ENCODE measurements at regions not wholly inside any gene's neighbourhood (a gene's known extent, or its start where the extent isn't known, plus 50 kb on each side); places are given as distances from the start of the nearest gene placed in this dataset.

GRCh38 chr18:8997634-8998033, 104.9 kb upstream of the NDUFV2 start:
- intact Hi-C loops (cut with micrococcal nuclease; ENCODE audit: unreplicated experiment) = no loop called here
- H3K79me2 ChIP-seq (ENCODE audit: insufficient read depth, low read depth, low read length) = no peaks in the 10 kb centered on the region
- no peak overlapping the region for H2AFZ ChIP-seq (ENCODE audit: low read length)
- POLR2A ChIA-PET = interaction anchor here (1.6 kb wide), 2 partner anchors 9 to 15 kb away, joined by 3 to 6 read pairs; no protein-coding TSS in a partner anchor
- H3K36me3 ChIP-seq (ENCODE audit: insufficient read depth, low read length) = no peaks in the 10 kb centered on the region; the same call in 1 of the 2 replicates
- H3K4me3 ChIP-seq (ENCODE audit: low read depth, low read length, poor library complexity, severe bottlenecking) = no peak overlapping the region
- H4K20me1 ChIP-seq (ENCODE audit: insufficient read depth, low read length) = no peaks in the 10 kb centered on the region
- H3K9me3 ChIP-seq (ENCODE audit: low read length) = peaks cover 6% of the 10 kb centered on the region; the same call in 1 of the 2 replicates
- H3K27ac ChIP-seq (ENCODE audit: low read depth, low read length, poor library complexity, severe bottlenecking) = no peak overlapping the region
- TF ChIP-seq CTCF (conservative IDR thresholded peaks at IDR 0.05; ENCODE audit: low read length) (no peak), EZH2phosphoT487 (IDR thresholded peaks at IDR 0.05; ENCODE audit: borderline replicate concordance, low read depth, low read length) (no peak)
- no TSS peak for BruUV-seq (replicated peaks)
- H3K4me1 ChIP-seq (ENCODE audit: insufficient read depth, low read length, poor library complexity, severe bottlenecking) = no peaks in the 10 kb centered on the region
- CTCF ChIA-PET (ENCODE audit: unreplicated experiment) = no interaction called here
- DNase-seq (ENCODE audit: low spot score) = no peak
- no peaks in the 10 kb centered on the region for H3K9me2 ChIP-seq (ENCODE audit: insufficient read depth, low read length)
- no peak overlapping the region for H3K4me2 ChIP-seq (ENCODE audit: low read length)

DNA sequence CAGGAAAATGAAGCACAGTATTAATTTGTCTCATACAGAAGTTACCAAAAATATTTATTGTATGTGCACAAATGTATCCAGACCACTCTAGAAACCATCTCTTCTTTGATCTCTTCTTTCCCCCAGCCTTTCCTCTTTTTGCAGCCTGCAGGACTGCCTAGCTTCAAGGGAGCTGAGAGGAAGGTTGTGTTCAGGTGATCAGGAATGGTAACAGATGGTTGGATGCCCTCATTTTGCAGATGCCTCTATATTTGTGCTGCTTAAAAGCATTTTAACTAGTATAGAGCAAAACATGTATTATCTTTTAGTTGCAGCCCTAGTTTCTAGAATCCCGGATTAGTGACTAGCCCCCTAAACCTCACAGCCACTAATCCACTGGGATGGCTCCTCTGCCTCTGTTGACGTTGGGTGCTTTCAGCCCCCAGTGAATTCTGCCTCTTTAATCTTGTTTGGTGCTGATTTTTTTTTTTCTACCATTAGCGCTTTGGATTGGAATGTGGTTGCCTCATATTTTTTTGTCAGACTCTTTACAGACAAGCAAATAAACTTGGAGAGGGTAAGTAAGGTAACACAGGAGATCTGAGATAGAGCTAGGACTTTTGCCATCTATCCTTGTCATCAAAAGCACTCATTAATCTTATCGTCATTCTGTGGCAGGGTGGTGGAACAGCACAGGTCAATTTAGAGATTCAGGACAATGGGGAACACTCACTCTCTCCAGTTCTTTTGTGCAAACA, 103.8 kb upstream of the NDUFV2 start:
- Histone ChIP-seq H3K27ac (ENCODE audit: low read depth, low read length, poor library complexity, severe bottlenecking) (no peak overlapping the region), H3K4me1 (ENCODE audit: insufficient read depth, low read length, poor library complexity, severe bottlenecking) (no peaks in the 10 kb centered on the region), H4K20me1 (ENCODE audit: insufficient read depth, low read length) (no peaks in the 10 kb centered on the region), H3K4me2 (ENCODE audit: low read length) (no peak overlapping the region), H2AFZ (ENCODE audit: low read length) (no peak overlapping the region), H3K9me2 (ENCODE audit: insufficient read depth, low read length) (no peaks in the 10 kb centered on the region), H3K9me3 (ENCODE audit: low read length) (peaks cover 16% of the 10 kb centered on the region; the same call in 1 of the 2 replicates), H3K79me2 (ENCODE audit: insufficient read depth, low read depth, low read length) (no peaks in the 10 kb centered on the region), H3K36me3 (ENCODE audit: insufficient read depth, low read length) (no peaks in the 10 kb centered on the region; the same call in 1 of the 2 replicates), H3K4me3 (ENCODE audit: low read depth, low read length, poor library complexity, severe bottlenecking) (no peak overlapping the region)
- no peak for DNase-seq (ENCODE audit: low spot score)
- CTCF ChIA-PET (ENCODE audit: unreplicated experiment) = no interaction called here
- TF ChIP-seq CTCF (conservative IDR thresholded peaks at IDR 0.05; ENCODE audit: low read length) (no peak), EZH2phosphoT487 (IDR thresholded peaks at IDR 0.05; ENCODE audit: borderline replicate concordance, low read depth, low read length) (no peak)
- no TSS peak for BruUV-seq (replicated peaks)
- POLR2A ChIA-PET = interaction anchor here (1.4 kb wide), 1 partner anchor 11 kb away, joined by 3 read pairs; no protein-coding TSS in a partner anchor
- intact Hi-C loops (cut with micrococcal nuclease; ENCODE audit: unreplicated experiment) = no loop called here

- H3K4me1 ChIP-seq (ENCODE audit: insufficient read depth, low read length, poor library complexity, severe bottlenecking) = no peaks in the 10 kb centered on the region
- intact Hi-C loops (cut with micrococcal nuclease; ENCODE audit: unreplicated experiment) = no loop called here
- no peaks in the 10 kb centered on the region for H4K20me1 ChIP-seq (ENCODE audit: insufficient read depth, low read length)
- H3K4me2 ChIP-seq (ENCODE audit: low read length) = no peak overlapping the region
- no TSS peak for BruUV-seq (replicated peaks)
- H3K36me3 ChIP-seq (ENCODE audit: insufficient read depth, low read length) = no peaks in the 10 kb centered on the region; the same call in 1 of the 2 replicates
- TF ChIP-seq EZH2phosphoT487 (IDR thresholded peaks at IDR 0.05; ENCODE audit: borderline replicate concordance, low read depth, low read length) (no peak), CTCF (conservative IDR thresholded peaks at IDR 0.05; ENCODE audit: low read length) (no peak)
- POLR2A ChIA-PET = interaction anchor here (0.6 to 1.4 kb wide), 7 partner anchors 9 to 385 kb away, joined by 3 to 4 read pairs (median 3); no protein-coding TSS in a partner anchor
- DNase-seq (ENCODE audit: low spot score) = no peak
- no peaks in the 10 kb centered on the region for H3K79me2 ChIP-seq (ENCODE audit: insufficient read depth, low read depth, low read length)
- no peak overlapping the region for H2AFZ ChIP-seq (ENCODE audit: low read length)
- CTCF ChIA-PET (ENCODE audit: unreplicated experiment) = interaction anchor here (0.7 to 0.9 kb wide), 2 partner anchors 9 to 189 kb away, joined by 3 read pairs; no protein-coding TSS in a partner anchor
- peaks cover 25% of the 10 kb centered on the region; the same call in 1 of the 2 replicates for H3K9me3 ChIP-seq (ENCODE audit: low read length)
- no peak overlapping the region for H3K4me3 ChIP-seq (ENCODE audit: low read depth, low read length, poor library complexity, severe bottlenecking)
- no peaks in the 10 kb centered on the region for H3K9me2 ChIP-seq (ENCODE audit: insufficient read depth, low read length)
- no peak overlapping the region for H3K27ac ChIP-seq (ENCODE audit: low read depth, low read length, poor library complexity, severe bottlenecking)
These were observed 102.6 kb upstream of the NDUFV2 start for GRCh38 chr18:8999872-9000271.

Data from OCI-LY7 (cell line).